ENCODE measurements at regions not wholly inside any gene's neighbourhood (a gene's known extent, or its start where the extent isn't known, plus 50 kb on each side); places are given as distances from the start of the nearest gene placed in this dataset.

DNA sequence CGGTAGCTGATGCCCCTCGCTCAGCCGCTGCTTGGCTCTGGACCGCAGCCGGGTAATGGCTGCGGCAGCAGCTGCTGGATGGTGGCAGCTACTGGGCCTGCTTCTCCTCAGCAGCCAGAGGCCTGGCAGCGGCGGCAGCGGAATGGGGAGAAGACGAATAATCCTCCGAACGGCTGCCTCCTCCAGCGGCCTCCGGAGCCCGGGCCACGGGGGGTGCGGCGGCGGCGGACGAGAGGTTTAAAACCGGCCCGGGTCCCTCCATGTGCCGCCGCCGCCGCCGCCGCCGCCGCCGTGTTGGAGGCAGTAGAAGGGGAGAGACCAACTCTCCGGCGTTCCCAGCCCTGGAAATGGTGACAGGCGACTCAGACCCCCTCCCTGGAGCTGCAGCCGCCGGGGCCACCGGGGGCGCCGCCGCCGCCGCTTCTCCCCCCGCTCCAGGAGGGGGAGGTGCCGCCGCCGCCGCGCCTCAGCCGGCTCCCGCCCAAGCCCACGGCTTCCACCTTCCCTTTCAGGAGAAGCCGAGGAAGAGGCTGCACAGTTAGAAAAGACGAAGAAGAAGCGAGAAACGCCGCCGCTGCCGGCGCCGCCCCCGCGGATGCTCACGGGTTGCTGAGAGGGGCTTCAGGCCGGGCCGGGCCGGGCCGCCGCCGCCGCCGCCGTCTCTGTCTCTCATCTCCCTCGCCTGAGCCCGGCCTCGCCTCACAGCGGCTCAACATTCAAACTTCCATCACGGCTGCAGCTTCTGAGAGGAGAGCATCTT is 118.4 kb upstream of the PRSS3 start:
- TF ChIP-seq, protein P1, sequence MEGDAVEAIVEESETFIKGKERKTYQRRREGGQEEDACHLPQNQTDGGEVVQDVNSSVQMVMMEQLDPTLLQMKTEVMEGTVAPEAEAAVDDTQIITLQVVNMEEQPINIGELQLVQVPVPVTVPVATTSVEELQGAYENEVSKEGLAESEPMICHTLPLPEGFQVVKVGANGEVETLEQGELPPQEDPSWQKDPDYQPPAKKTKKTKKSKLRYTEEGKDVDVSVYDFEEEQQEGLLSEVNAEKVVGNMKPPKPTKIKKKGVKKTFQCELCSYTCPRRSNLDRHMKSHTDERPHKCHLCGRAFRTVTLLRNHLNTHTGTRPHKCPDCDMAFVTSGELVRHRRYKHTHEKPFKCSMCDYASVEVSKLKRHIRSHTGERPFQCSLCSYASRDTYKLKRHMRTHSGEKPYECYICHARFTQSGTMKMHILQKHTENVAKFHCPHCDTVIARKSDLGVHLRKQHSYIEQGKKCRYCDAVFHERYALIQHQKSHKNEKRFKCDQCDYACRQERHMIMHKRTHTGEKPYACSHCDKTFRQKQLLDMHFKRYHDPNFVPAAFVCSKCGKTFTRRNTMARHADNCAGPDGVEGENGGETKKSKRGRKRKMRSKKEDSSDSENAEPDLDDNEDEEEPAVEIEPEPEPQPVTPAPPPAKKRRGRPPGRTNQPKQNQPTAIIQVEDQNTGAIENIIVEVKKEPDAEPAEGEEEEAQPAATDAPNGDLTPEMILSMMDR (IDR thresholded peaks at IDR 0.05), result no peak
- DNase-seq (ENCODE audit: low spot score) (no peak), ATAC-seq (ENCODE audit: low FRiP score) (no peak)

DNA sequence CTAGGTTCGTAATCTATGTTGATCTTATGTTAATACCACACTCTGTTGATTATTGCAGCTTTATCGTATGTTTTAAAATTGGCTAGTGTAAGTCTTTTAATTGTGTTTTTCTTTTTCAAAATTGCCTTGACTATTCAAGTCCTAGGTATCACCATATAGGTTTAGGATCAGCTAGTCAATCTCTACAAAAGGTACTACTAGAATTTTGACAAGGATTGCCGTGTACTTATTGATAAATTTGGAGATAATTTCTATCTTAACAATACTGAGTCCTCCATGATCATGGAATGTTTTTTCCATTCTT is 117.9 kb upstream of the PRSS3 start:
- DNase-seq (ENCODE audit: low spot score), result no peak
- TF ChIP-seq, protein P1 (IDR thresholded peaks at IDR 0.05), result no peak
- ATAC-seq (ENCODE audit: low FRiP score), result no peak

DNA sequence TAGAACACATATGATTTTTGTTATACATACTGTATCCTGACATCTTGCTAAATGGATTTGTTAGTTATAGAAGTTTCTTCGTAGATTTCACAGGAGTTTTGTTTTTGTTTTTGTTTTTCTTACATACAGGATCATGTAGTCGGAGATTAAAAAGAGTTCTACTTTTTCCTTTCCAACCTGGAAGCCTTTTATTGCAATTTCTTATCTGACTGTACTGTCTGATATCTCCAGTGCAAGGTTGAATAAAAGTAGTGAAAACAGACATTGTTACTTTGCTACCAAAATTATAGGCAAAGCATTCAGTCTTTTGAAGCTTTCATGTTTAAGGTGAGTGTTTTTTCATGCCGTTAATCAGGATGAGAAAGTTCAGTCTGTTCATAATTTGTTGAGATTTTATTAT is 117.4 kb upstream of the PRSS3 start:
- ATAC-seq (ENCODE audit: low FRiP score) (no peak), DNase-seq (ENCODE audit: low spot score) (no peak)
- TF ChIP-seq, protein P1 (IDR thresholded peaks at IDR 0.05), result no peak

DNA sequence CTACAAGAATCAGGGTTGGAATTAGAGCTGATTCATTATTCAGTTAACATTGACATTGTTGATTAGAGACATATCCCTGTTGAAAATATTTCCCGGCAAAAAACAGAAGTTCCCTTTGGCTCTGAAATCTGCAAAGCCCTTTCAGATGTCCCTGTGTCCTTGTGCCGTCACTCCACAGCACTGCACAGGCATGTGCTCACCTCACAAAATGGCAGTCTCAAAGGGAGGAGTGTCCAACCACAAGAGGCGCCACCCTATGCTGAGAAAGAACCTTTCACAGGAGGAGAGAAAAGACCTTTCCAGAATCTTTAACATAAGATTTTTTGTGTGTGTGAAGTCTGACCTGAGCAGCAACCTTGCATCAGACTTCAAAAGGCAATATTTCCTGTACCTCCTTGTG is 112.8 kb upstream of the PRSS3 start:
- ATAC-seq (ENCODE audit: low FRiP score) (no peak), DNase-seq (ENCODE audit: low spot score) (no peak)
- TF ChIP-seq, protein P1 (IDR thresholded peaks at IDR 0.05), result no peak

DNA sequence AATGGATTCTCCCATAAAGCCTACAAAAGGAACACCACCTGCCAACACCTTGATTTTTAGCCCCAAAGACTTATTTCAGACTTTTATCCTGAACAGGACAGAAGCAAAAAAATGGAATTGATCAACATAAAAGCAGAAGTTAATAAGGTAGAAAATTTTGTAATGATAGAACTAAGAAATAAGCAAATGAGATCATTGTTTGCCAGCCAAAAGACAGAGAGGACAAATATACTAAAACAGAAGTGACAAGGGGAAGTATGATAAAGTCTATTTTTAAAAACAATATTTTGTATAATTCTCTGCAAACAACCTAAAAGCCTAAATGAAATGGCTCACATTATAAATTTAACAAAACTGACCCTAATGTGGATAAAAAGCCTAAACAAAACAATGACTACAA is 110.5 kb upstream of the PRSS3 start:
- no peak for ATAC-seq (ENCODE audit: low FRiP score)
- no peak for DNase-seq (ENCODE audit: low spot score)
- TF ChIP-seq, protein P1 (IDR thresholded peaks at IDR 0.05), result no peak

DNA sequence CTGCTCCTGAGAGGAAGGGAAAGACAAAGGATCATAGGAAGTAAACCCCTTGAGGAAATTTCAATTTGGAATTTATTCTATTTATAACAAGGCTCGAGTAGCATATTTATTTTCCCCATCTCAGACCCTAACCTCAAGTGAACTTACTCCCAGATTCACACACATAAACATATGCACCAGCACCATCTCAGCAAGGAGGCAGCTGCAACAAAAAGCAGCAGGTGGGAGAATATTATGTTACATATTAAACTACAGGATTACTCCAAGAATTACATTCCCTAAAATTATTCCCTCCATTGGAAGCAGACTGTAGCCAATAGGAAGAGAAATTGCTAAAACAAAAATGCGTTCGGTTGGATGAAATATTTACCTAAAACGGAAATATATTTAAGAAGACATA is 108.4 kb upstream of the PRSS3 start:
- ATAC-seq (ENCODE audit: low FRiP score) (no peak), DNase-seq (ENCODE audit: low spot score) (no peak)
- TF ChIP-seq, protein P1 (IDR thresholded peaks at IDR 0.05), result no peak

DNA sequence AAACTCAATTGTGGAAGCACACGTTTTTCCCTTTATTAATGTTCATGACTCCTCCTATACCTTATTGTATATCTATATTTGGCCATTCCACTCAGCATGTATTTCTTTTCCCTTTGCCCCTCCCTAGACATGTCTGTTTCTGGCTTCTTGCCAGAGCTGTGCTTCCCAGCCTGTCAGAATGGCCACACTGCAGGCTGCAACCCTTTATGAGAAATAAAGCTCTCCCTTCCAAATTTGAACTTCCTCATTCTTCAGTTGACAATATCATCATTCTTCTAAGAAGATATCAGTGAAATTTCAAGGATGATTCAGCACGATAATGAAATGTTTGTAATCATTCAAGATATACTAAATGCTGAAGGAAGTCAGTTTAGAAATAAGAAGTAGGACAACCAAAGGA is 107.6 kb upstream of the PRSS3 start:
- TF ChIP-seq, protein P1 (IDR thresholded peaks at IDR 0.05), result no peak
- no peak for DNase-seq (ENCODE audit: low spot score)
- ATAC-seq (ENCODE audit: low FRiP score), result no peak

Measured in omental fat pad (tissue), 3 donors.